Keratinocyte (primary cell): ENCODE measurements at regions not wholly inside any gene's neighbourhood (a gene's known extent, or its start where the extent isn't known, plus 50 kb on each side); places are given as distances from the start of the nearest gene placed in this dataset.

Source experiments
- DNase-seq: peaks from one replicate; pipeline ENCODE4 v3.0.0-alpha.2; 2011; ENCODE audit warnings: low read depth, missing footprints, low spot score
- FAIRE-seq: peaks from 2 replicates; lab custom pipeline; 2011; peaks lifted over from hg19 to GRCh38; lab: Jason Lieb, UNC
- H2AFZ ChIP-seq: 2 replicates; pipeline ENCODE4 v1.6.0; 2012; ENCODE audit warnings: low read length, control low read depth, inconsistent platforms; ENCODE audit not compliant: control insufficient read depth
- H3K27ac ChIP-seq: 2 replicates; pipeline ENCODE4 v1.5.1; 2011; ENCODE audit warnings: low read length; ENCODE audit not compliant: control insufficient read depth, insufficient read depth
- H3K27me3 ChIP-seq: 3 replicates; pipeline ENCODE4 v1.6.0; 2011; ENCODE audit warnings: low read length; ENCODE audit not compliant: control insufficient read depth, insufficient read depth; ENCODE audit errors: extremely low read depth
- H3K36me3 ChIP-seq, 2 experiments: 2 replicates in 1 of 2; 3 replicates in 1 of 2; pipeline ENCODE4 v1.5.1; 2011; ENCODE audit warnings: low read length in 2 of 2, mild to moderate bottlenecking in 1 of 2; ENCODE audit not compliant: control insufficient read depth in 2 of 2, insufficient read depth in 2 of 2; ENCODE audit errors: extremely low read depth in 1 of 2
- H3K4me1 ChIP-seq: 3 replicates; pipeline ENCODE4 v1.5.1; 2011; ENCODE audit warnings: low read length; ENCODE audit not compliant: control insufficient read depth, insufficient read depth; ENCODE audit errors: extremely low read depth
- H3K4me2 ChIP-seq: 3 replicates; pipeline ENCODE4 v1.6.0; 2011; ENCODE audit warnings: low read depth, low read length; ENCODE audit not compliant: control insufficient read depth, insufficient read depth; ENCODE audit errors: extremely low read depth
- H3K4me3 ChIP-seq, 3 experiments: fragments of 200-600 bp in 1 of 3; sonication (generic) in 1 of 3; 2 replicates in 2 of 3; 3 replicates in 1 of 3; pipeline ENCODE4 v1.5.1; 2011 to 2016; ENCODE audit warnings: low read length in 3 of 3, mild to moderate bottlenecking in 3 of 3, control low read depth in 2 of 3, inconsistent platforms in 1 of 3, low read depth in 1 of 3, mixed read lengths in 1 of 3, mixed run types in 1 of 3, moderate library complexity in 1 of 3; ENCODE audit not compliant: control insufficient read depth in 2 of 3, insufficient read depth in 2 of 3; ENCODE audit errors: extremely low read depth in 1 of 3
- H3K79me2 ChIP-seq: 2 replicates; pipeline ENCODE4 v1.6.0; 2012; ENCODE audit warnings: low read length; ENCODE audit not compliant: control insufficient read depth, insufficient read depth
- H3K9ac ChIP-seq: 3 replicates; pipeline ENCODE4 v1.6.0; 2011; ENCODE audit warnings: low read length; ENCODE audit not compliant: control insufficient read depth, insufficient read depth; ENCODE audit errors: extremely low read depth
- H3K9me1 ChIP-seq: 3 replicates; pipeline ENCODE4 v1.6.0; 2011; ENCODE audit warnings: low read length; ENCODE audit not compliant: control insufficient read depth, insufficient read depth; ENCODE audit errors: extremely low read depth
- H3K9me3 ChIP-seq: 2 replicates; pipeline ENCODE4 v1.5.1; 2012; ENCODE audit warnings: low read depth, low read length; ENCODE audit not compliant: control insufficient read depth
- H4K20me1 ChIP-seq: 3 replicates; pipeline ENCODE4 v1.6.0; 2011; ENCODE audit warnings: low read length; ENCODE audit not compliant: control insufficient read depth, insufficient read depth; ENCODE audit errors: extremely low read depth
- CTCF ChIP-seq, 3 experiments: IDR thresholded peaks in 1 of 3; conservative IDR thresholded peaks in 1 of 3; optimal IDR thresholded peaks in 1 of 3; 2 replicates in 2 of 3; 3 replicates in 1 of 3; pipeline versions ENCODE3 to v1.5.1; 2011; ENCODE audit warnings: low read length in 3 of 3, mild to moderate bottlenecking in 3 of 3, moderate library complexity in 2 of 3, control low read depth in 1 of 3, inconsistent platforms in 1 of 3; ENCODE audit not compliant: insufficient read depth in 2 of 3; ENCODE audit errors: extremely low read depth in 1 of 3
- EZH2 ChIP-seq: IDR thresholded peaks from one replicate; pipeline ENCODE4 v1.6.1; 2012; ENCODE audit warnings: inconsistent platforms, mild to moderate bottlenecking, low read length, moderate library complexity
- dilution Hi-C: fragments of 300-500 bp; cut with MboI; formaldehyde crosslinking; loops from one replicate; pipeline ENCODE4 v1.7.0; 2020; ENCODE audit warnings: low sequenced_read_pairs; ENCODE audit not compliant: extremely low pct_ligation_motif_present

GRCh38 chr6:751765-752164, 58.8 kb upstream of the EXOC2 start:
- TF ChIP-seq EZH2 (no peak), CTCF (optimal IDR thresholded peaks at IDR 0.05 in 1 of 3, IDR thresholded peaks at IDR 0.05 in 1 of 3, conservative IDR thresholded peaks at IDR 0.05 in 1 of 3; ENCODE audit: extremely low read depth in 1 of 3, insufficient read depth in 2 of 3, low read length in 3 of 3) (no peak)
- Histone ChIP-seq H3K9me1 (no peaks in the 10 kb centered on the region), H3K4me1 (no peaks in the 10 kb centered on the region), H3K36me3 (no peaks in the 10 kb centered on the region), H3K4me2 (no peak overlapping the region), H3K4me3 (no peak overlapping the region), H3K27me3 (no peaks in the 10 kb centered on the region), H3K79me2 (no peaks in the 10 kb centered on the region), H2AFZ (no peak overlapping the region), H3K9me3 (no peaks in the 10 kb centered on the region), H3K27ac (no peak overlapping the region), H4K20me1 (no peaks in the 10 kb centered on the region), H3K9ac (no peak overlapping the region)
- DNase-seq (no peak), FAIRE-seq (no peak)
- dilution Hi-C loops, result loop anchor here (25.0 kb wide), 1 partner anchor 611 kb away; no protein-coding TSS in a partner anchor

- H3K27me3 ChIP-seq, result no peaks in the 10 kb centered on the region
- H3K79me2 ChIP-seq, result no peaks in the 10 kb centered on the region
- H3K4me2 ChIP-seq, result no peak overlapping the region
- H4K20me1 ChIP-seq, result no peaks in the 10 kb centered on the region
- no peaks in the 10 kb centered on the region for H3K4me1 ChIP-seq
- no peak overlapping the region for H3K27ac ChIP-seq
- H3K9ac ChIP-seq, result no peak overlapping the region
- no peak for FAIRE-seq
- no peaks in the 10 kb centered on the region for H3K9me1 ChIP-seq
- no peak for DNase-seq
- dilution Hi-C loops, result no loop called here
- H3K4me3 ChIP-seq, result no peak overlapping the region
- no peak overlapping the region for H2AFZ ChIP-seq
- no peaks in the 10 kb centered on the region for H3K9me3 ChIP-seq
- TF ChIP-seq EZH2, result no peak
- TF ChIP-seq CTCF (optimal IDR thresholded peaks at IDR 0.05 in 1 of 3, IDR thresholded peaks at IDR 0.05 in 1 of 3, conservative IDR thresholded peaks at IDR 0.05 in 1 of 3; ENCODE audit: extremely low read depth in 1 of 3, insufficient read depth in 2 of 3, low read length in 3 of 3), result no peak
- H3K36me3 ChIP-seq, result no peaks in the 10 kb centered on the region
Measured at GRCh38 chr6:747921-748320, 55.0 kb upstream of the EXOC2 start.
